ENCODE measurements at regions not wholly inside any gene's neighbourhood (a gene's known extent, or its start where the extent isn't known, plus 50 kb on each side); places are given as distances from the start of the nearest gene placed in this dataset.
"Not testable (repeated sequence)": the region's sequence is repeated elsewhere in the genome, so short reads cannot be mapped to it uniquely, and the experiment has no call there.

DNA sequence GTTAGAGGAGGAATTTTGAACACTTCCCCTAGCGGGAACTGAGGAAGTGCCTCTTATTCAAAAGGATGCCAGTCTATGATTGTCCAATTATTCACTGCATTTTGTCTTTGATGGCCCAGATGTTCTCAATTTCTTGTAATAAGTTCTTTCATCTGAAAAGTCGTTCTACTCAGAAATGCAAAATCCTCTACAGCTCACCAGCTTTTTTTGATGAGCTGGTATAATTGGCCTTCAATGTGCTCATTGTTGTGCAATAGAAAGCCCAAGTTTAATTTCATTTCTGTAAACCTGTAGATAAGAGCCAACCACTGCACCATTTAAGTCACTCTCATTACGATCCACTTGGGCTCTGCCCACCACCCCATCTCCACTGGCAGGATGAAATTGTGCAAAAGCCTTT, 978.7 kb upstream of the AUTS2 start:
- H3K4me3 ChIP-seq = no peak overlapping the region
- no peak for DNase-seq
- H3K9me3 ChIP-seq = peaks cover 0 to 28% (median 7%) of the 10 kb centered on the region in 12 donors
- intact Hi-C loops (cut with DNase I) = no loop called here
- no peak for ATAC-seq
- no peaks in the 10 kb centered on the region for H3K27me3 ChIP-seq
- no peak for TF ChIP-seq POLR2A (IDR thresholded peaks at IDR 0.05)
- TF ChIP-seq, protein P1, sequence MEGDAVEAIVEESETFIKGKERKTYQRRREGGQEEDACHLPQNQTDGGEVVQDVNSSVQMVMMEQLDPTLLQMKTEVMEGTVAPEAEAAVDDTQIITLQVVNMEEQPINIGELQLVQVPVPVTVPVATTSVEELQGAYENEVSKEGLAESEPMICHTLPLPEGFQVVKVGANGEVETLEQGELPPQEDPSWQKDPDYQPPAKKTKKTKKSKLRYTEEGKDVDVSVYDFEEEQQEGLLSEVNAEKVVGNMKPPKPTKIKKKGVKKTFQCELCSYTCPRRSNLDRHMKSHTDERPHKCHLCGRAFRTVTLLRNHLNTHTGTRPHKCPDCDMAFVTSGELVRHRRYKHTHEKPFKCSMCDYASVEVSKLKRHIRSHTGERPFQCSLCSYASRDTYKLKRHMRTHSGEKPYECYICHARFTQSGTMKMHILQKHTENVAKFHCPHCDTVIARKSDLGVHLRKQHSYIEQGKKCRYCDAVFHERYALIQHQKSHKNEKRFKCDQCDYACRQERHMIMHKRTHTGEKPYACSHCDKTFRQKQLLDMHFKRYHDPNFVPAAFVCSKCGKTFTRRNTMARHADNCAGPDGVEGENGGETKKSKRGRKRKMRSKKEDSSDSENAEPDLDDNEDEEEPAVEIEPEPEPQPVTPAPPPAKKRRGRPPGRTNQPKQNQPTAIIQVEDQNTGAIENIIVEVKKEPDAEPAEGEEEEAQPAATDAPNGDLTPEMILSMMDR (IDR thresholded peaks at IDR 0.05) = no peak
- no peaks in the 10 kb centered on the region for H3K36me3 ChIP-seq
- WGBS, 4 donors = 64 to 85% (median 68%) methylated on average over 3 of the region's 3 CpGs
- no peaks in the 10 kb centered on the region for H3K4me1 ChIP-seq
- no peak overlapping the region for H3K27ac ChIP-seq

- H3K27me3 ChIP-seq = no peaks in the 10 kb centered on the region
- no peak overlapping the region for H3K4me3 ChIP-seq
- TF ChIP-seq POLR2A (IDR thresholded peaks at IDR 0.05) = no peak
- TF ChIP-seq, protein P1 (IDR thresholded peaks at IDR 0.05) = no peak
- DNase-seq (no peak), ATAC-seq (no peak)
- intact Hi-C loops (cut with DNase I) = no loop called here
- no peaks in the 10 kb centered on the region for H3K4me1 ChIP-seq
- 82 to 88% (median 82%) methylated on average over 3 of the region's 3 CpGs for WGBS, 4 donors
- H3K9me3 ChIP-seq = peaks cover 0 to 4% (median 1%) of the 10 kb centered on the region in 12 donors
- no peak overlapping the region for H3K27ac ChIP-seq
- no peaks in the 10 kb centered on the region for H3K36me3 ChIP-seq
Measured at GRCh38 chr7:68622500-68622899, 975.8 kb upstream of the AUTS2 start.

- intact Hi-C loops (cut with DNase I) = no loop called here
- Histone ChIP-seq H3K27ac (no peak overlapping the region), H3K4me3 (no peak overlapping the region), H3K4me1 (no peaks in the 10 kb centered on the region), H3K36me3 (no peaks in the 10 kb centered on the region), H3K27me3 (no peaks in the 10 kb centered on the region), H3K9me3 (no peaks in the 10 kb centered on the region)
- no peak for DNase-seq
- TF ChIP-seq, protein P1 (IDR thresholded peaks at IDR 0.05) = no peak
- no peak for TF ChIP-seq POLR2A (IDR thresholded peaks at IDR 0.05)
- ATAC-seq = no peak
- WGBS, 4 donors = 57 to 82% (median 68%) methylated on average over 1 of the region's 1 CpG
Measured at GRCh38 chr7:68623030-68623429, 975.2 kb upstream of the AUTS2 start.

GRCh38 chr7:68627247-68627864, 970.9 kb upstream of the AUTS2 start:
- Histone ChIP-seq H3K27ac (no peak overlapping the region), H3K36me3 (no peaks in the 10 kb centered on the region), H3K4me3 (no peak overlapping the region), H3K9me3 (no peaks in the 10 kb centered on the region), H3K4me1 (no peaks in the 10 kb centered on the region), H3K27me3 (no peaks in the 10 kb centered on the region)
- intact Hi-C loops (cut with DNase I) = no loop called here
- ATAC-seq = no peak
- 68 to 75% (median 74%) methylated on average over 2 of the region's 2 CpGs for WGBS, 4 donors
- TF ChIP-seq, protein P1 (IDR thresholded peaks at IDR 0.05) = no peak
- no peak for TF ChIP-seq POLR2A (IDR thresholded peaks at IDR 0.05)
- no peak for DNase-seq

DNA sequence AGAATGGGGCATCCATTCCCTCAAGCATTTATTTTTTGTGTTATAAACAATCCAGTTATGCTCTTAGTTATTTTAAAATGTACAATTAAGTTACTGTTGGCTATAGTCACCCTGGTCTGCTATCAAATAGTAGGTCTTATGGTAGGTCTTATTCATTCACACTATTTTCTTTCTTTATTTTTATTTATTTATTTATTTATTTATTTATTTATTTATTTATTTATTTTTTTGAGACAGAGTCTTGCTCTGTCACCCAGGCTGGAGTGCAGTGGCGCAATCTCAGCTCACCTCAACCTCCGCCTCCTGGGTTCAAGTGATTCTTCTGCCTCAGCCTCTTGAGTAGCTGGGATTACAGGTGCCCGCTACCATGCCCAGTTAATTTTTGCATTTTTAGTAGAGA, 967.4 kb upstream of the AUTS2 start:
- ATAC-seq; H3K27ac ChIP-seq; H3K9me3 ChIP-seq; H3K27me3 ChIP-seq; intact Hi-C loops (cut with DNase I); H3K36me3 ChIP-seq; H3K4me1 ChIP-seq; H3K4me3 ChIP-seq; DNase-seq: not testable (repeated sequence)
- 91 to 99% (median 96%) methylated on average over 3 of the region's 3 CpGs for WGBS, 4 donors
